Stimulated activated CD4-positive, alpha-beta T cell treated with anti-CD3 and anti-CD28 coated beads, Interleukin-4, amount 100 ng/mL, for 4 hours (primary cell): ENCODE measurements at regions not wholly inside any gene's neighbourhood (a gene's known extent, or its start where the extent isn't known, plus 50 kb on each side); places are given as distances from the start of the nearest gene placed in this dataset.

Experiments used
- DNase-seq, 2 experiments: peaks; one replicate each; pipeline ENCODE4 v3.0.0-alpha.2; 2020

DNA sequence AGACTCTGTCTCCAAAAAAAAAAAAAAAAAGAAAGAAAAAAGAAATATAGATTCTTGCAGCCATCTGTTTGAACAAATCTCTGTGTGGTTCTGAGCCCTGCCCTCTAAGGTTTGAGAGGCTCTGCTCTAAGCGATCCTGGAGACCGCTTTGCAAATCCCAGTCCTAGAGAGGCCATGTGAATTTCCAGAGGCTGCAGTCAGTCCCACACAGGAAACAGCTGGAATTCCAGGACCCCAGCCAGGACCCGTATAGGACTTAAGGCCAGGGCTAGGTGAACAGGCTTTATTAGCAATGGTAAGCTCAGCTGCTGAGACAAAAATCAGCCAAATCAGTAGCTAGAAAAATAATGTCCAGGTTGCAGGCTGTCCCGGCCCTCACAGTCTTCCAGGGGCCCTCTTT, 154.8 kb downstream of the RPS24 start:
- no peak for DNase-seq

DNA sequence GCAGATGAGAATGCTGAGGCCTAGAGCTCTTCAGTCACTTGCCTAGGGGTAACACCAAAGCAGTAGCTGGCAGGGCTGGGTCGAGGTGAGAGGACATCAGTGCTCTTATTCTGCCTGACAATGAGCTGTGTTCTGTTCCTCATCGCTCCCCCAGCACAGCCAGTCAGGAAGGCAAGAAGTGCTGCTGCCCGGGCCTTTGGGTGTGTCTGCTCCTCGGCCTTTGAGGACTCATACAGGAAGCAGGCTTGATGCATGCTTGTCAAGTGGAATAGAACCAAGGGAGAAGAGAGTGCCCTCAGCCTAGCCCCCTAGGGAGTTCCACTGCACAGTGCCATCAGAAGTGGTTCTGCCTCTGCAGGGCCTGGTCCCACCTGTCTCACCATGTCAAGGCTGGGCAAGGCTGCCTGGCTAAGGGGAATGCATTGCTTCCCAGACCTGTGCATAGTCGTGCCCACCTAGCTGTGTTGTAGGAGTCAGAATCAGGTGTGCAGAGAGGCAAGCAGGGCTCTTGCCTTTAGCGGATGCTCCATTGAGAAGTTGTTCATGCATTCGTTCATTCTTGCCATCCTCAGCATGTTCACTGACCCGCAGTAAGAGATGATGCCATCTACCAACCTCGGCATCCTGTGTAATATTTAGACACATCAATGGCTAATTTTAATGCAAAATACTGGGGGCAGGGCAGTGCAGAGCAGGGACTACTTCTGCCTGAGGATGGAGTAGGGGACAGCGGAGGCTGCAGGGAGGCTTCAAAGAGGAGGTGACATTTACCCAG, 156.6 kb downstream of the RPS24 start:
- DNase-seq, result no peak

DNA sequence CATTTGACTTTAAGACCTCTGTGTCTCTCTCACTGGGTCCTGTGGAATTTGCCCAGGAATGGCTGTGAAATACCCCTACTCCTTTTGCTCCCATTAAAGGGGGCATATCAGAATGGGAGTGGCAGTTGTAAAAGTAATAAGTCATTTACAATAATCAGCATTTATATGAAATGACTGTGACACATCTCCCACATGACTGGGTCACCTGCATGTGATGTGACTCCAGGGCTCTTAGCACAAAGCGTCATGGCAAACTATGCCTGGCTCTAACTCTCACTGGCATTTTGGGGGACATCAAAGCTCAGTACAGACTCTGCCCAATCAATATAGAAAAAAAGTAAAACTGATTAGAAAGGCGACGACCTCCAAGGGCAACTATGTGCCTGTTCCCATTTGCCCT, 157.6 kb downstream of the RPS24 start:
- DNase-seq, result no peak

DNA sequence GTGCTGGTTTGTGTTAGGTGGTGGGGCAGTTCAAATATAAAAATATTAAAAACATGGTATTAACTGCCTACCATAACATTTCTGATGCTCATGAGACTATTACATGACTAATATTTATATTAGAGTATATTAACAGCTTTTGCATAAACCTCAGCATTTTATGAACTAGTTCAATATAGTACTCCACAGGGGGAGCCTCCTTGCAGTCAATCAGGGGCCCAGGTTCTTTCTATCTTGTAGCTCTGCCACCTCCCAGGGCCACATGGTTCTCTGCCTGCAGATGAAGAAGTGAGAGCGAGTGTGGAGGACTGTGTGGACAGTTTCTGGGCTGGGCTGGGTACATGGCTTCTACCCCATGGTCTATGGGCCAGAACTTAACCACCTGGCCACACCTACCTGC, 159.5 kb downstream of the RPS24 start:
- DNase-seq, result no peak

DNA sequence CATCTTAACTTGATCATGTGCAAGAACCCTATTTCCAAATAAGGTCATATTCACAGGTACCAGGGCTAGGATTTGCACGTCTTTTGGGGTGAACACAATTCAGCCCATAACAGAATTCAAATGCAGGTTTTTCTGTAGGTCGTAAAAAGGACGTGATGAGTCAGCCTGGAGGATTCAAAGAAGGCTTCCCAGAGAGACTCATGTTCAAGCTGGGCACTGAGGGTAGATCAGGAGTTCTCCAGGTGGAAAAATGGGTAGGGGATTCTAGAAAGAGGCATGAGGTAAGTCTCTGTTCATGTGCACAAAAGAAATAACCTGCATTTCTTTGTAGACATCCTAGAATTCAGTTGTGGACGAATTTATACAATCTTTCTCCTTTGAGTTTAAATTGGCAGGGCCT, 160.4 kb downstream of the RPS24 start:
- DNase-seq, result no peak

DNA sequence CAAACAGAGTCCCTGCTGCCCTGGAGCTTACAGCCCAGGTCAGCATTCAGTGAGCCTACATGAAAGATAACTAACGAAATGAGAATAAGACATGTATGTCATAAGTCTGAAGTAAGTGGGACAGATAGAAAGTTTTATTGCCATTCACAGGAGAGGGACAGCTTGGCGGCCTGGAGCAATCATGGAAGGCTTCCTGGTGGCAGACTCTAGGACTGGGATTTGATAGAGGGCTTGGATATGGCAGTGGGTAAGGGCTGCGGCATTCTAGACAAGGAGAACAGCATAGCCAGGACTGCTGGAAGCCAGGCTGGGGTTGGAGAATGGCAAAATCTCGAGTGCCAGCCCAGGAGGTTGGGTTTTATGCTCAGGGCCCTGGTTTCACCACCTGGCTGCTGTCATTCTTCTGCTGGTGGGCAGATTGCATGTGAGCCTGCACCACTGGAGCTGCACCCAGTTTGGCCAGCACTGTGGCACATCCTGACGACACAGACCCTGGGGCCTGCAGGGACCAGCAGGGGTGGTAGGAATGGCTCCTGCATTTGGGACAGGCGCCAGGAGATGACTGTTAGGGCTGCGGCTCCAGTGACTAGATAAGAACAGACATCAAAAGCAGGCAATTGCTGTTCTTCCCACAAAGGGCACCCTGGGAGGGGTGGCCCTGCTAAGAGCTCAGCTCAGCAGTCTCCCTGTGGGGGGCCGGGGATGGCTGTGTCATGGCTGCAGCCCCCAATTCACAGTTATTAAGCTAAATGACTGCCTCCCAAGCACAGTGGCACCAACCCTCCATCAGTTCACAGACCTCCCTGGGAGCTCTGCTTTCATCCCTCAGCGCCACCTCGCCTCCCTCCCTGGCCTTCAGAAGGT, 161.1 kb downstream of the RPS24 start:
- no peak for DNase-seq

DNA sequence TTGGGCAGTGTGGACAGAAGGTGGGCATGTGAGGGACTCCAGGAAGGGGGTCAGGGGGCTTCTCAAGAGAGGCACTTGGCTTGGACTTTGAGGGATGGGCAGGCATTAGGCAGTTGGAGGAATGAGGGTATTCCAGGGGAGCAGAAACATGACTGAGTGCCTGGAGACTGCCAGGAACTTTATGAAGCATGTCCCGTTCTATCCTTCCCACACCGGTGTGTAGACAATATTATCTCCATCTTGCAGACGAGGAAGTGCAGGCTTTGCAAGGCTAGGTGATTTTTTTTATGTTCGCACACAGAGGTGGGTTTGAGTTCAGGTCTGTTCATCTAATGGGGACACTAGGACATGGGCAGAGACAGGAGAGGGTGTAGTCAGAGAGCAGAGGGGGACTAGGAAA, 162.7 kb downstream of the RPS24 start:
- no peak for DNase-seq

DNA sequence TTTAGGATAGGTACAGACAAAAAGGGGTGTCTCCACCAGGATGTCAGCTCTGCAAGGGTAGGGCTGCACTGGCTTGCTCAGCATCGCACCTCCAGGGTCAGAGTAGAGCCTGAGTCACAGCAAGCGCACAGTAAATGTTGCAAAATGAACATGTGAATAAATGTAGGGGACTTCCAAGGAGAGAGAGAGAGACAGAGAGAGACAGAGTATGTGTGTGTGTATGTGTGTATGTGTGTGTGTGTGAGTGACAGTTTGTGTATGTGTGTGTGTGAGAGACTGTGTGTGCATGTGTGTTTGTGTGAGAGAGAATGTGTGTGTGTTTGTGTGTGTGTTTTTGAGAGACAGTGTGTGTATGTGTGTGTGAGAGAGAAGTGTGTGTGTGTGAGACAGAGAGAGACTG, 163.3 kb downstream of the RPS24 start:
- DNase-seq, result no peak

DNA sequence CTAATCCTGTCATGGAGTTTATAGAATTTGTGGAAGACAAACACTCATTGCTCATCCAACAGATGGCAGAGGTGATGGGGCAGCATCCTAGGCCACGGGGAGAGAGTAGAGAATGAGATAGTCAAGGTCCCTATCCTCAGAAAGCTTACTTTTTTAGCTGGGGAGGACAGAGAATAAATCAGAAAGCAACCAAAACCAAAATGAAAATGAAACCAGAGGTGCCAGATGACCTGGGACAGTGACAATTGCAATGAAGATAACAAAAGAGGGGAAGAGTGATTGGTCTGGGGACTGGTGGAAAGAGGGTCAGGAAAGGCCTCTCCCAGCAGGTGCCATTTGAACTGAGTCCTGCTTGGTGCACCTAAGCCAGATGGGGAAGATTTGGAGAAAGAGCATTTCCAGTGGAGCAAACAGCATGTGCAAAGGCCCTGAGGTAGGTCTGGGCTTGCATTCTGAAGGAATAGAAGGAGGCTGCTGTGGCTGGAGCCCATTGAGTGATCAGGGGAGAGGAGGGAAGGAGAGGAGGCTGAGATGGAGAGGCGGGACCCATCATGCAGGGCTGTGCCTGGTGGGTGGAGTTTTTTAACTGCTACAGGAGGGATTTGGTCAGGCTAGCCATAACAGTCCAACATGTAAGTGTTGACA, 164.1 kb downstream of the RPS24 start:
- no peak for DNase-seq

DNA sequence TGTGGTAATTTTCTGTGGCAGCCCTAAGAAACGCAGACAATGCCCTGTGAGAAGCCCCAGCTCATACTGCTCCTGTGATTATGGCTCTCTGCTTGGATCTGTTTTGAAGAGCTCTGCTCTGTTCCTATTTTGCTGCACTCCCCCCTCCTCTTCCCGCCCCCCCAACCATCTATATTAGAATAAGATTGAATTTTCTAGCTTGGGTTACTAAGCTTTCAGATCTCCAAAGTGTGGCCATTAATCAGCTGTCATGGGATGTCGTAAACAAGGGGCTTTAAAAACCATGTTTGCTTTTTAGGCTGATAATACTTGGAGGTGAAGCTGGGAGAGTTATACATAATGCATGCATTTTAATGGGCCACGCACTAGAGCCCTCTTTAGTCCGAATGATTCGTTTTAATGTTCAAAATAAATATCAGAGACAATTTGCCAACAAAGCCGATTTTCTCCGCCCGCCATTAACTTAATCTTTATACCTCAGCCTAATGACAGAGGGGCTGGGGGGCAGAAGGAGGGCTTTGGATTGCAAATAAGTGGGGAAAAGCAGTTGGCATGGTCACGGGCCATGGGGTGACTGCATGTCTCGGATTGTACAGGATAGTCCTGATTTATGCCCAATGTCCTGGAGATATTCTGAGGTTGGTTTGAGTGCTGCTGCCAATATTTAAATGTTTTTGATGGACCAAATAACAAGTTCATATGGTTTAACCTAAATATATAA, 165.5 kb downstream of the RPS24 start:
- no peak for DNase-seq

DNA sequence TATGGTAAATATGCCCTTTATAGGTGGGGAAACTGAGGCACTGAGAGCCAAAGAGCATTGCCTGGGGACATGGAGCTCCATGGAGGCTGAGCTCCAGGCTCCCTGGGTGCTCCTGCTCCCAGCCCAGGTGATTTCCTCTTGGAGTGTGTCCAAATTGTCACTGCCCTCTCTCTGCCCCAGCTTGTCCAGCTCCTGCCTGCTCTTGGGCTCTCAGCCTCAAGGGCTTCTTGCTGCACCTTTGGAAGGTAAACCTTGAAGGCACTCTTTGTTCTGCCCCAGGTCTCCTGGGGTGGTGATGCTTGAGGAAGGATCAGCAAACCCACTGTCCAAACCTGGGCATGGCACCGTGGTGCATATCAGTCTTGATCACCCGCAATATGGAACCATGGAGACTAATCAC, 166.1 kb downstream of the RPS24 start:
- DNase-seq, result no peak

DNA sequence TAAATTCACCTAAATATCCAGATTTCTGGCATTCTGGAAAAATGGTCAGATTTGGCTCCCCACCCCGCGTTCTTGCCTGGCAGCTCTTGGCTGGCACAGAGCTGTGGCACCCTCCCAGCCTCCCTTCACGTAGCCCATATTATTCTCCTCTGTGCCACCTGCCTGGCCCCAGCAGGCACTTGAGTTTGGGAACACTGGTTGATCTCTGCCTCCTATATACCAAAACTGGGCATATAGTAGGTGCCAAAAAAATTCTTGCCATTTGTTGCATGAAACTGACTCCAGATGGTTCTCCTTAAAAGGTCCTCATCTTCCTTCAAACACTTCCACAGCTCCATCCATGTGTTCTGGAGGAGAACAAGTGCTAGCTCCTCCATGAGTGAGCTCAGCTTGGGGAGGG, 167.0 kb downstream of the RPS24 start:
- no peak for DNase-seq

DNA sequence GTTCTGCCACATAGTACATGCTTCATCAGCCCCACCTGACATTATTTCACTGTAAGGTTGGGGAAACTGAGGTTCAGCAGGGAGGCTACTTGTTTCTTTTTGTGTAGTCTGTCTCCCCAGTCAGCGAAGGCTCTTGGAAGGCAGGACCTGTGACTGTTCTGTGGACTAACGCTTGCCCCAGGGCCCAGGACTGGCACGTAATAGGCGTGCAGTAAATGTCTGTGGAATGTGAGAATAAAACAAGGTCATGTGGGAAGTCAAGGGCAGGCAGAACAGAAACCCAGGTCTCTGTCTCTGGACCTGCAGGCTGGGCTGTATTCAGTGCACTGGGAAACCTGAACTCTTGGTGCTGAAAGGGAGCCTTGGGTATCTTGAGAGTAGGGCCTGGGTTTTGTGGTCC, 168.7 kb downstream of the RPS24 start:
- no peak for DNase-seq

DNA sequence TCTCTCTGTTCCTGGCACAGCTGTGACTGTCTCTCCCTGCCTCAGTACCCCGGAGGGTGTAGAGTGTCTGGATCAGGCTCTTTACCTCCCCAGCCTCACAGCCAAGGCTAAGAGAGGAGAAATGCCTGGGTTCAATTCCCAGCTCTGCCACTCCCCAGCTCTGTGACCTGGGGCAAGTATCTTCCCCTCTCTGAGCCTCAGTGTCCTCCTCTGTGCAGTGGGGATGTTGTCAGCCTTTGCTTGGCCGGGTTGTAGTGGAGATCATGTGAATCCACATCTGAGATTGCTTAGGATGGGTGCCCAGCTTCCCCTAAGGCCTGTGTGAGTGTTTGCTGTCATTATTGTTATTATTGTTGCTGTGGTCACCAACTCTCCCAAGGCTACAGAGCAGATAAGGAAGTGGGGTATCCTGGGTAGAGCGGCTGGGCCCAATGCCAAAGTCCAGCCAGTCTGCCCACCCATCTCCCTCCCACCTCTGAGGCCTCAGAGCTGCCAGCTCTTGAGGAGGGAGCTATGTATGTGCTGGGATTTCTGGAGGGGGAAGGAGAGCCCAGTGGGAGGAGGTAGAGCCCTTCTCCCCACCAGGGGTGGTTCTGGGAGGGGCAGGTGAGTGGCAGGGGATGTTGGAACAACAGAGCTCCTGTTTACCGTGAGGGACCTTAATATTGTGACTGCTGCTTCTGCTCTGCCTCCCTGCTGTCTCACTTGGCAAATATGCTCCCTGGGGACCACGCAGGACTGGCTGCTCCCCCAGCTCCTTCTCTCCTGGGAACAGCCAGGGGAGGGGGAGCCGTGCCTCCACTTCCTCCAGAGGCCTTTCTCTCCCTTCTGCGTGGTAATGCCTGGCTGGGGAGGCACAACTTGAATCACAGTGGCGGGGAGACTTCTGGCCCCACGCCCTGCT, 170.5 kb downstream of the RPS24 start:
- DNase-seq, result no peak

DNA sequence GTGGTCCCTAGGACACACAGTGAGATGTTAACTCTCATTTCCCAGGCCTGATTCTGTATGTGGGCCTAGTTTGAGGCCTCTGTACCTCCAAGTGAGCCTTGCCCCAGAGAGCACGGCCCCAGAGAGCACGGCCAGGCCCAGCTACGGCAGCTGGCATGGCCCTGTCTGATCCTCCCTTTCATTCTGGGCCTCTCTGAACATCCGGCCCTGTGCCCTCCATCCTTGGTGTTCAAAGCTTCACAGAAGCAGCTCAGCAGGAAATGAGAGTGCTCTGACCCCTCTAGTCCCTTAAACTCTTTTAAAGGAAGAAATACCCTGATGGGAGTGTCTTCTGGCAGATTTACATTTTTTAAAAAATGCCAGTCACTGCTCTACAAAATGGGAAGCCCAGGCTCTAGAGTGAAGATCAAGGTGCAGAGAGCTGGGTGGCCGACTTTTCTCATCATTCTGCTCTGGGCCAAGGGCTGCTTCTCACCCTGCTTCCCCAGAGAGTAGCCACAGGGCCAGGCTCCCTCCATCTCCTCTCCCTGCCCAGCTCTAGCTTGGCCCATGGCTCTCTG, 171.9 kb downstream of the RPS24 start:
- no peak for DNase-seq

DNA sequence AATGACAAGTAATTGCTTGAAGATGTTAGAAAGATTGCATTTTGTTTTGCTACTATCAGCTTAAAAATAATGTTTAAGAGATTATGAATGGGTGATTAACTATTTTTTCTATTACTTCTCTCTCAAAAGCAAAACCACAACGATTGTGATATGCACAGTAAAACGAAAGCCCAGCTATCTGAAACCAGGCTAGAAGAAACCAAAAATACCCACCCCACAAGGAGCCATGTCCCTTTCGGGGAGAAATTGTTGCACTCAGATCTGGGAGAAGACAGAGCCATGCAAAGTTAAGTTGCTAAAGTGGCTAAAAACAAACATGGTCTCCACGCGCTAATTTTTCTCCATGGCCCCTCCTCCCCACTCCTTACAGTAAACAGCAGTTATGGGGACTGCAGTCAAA, 173.6 kb downstream of the RPS24 start:
- DNase-seq, result no peak

DNA sequence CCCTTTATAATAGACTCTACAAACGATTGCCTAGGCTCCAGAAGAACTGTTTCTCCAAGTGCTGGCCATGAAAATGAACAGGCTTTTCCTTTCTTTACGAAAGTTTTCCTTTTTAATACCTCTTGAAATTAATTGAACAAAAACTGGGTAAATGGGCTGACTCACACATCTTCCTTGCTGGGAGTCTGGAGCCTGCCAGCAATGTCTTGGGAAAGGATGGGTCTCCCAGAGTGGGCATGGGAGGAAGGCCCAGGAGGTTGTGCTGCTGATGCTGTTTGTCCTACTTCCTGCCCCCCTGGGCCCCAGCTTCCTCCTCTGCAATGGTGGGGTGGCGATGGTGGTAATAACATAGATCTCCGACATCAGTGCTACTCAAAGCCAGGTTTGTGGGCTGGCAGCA, 174.1 kb downstream of the RPS24 start:
- no peak for DNase-seq

DNA sequence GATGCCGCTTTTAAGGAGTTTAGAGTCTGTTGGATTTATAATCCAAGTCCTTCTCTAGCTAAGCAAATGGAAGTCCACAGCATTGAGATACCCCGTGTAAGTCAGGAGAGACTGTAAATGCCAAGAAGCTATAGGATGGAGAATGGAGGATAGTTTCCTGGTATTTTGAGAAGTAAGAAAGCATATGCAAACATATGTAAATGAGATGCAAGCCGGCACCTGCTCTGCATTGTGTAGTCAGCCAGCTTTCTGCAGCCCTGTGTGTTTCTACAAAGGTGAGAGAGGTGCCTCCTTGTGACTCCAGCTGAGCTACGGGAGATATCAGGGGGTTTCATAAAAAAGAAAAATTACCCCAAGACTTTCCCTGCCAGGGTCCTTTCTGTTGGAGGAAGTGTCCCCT, 176.3 kb downstream of the RPS24 start:
- DNase-seq, result no peak

DNA sequence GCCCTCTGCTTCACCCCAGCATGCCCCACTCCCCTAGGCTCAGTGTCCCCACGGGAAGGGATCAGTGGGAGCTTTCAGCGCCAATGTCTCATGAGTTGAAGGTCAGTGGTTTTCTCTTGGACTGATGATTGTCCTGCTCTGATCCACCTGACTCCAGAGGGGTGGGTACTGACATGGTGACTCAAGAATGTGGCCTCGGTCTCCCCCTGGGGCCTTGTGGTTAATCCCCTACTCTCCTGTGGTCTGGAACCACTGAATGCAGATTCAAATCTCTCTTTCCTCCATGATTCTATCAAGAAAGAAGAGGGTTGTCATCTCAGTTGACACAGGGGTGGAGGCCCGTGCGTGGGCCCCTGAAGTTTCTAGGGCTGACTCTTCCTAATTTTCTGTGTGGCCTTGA, 176.9 kb downstream of the RPS24 start:
- DNase-seq, result no peak

DNA sequence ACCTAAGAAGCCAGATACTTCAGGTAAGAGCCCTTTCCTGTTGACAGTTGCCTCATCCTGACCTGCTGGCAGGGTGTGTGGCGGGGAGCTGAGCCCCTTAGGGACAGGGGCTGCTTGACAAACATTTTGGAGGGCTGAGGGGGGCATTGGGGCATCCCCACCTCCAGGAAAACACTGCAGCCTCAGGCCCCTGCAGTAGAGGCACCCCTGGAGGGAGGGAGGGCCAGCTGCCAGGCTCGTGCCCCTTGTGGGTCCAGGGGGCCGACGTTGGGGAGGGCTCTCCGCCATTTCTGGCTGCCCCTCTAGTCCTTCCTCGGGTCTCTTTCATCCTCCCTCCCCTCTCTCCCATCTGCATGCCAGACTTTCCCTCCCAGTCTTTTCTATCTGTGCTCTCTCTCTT, 177.3 kb downstream of the RPS24 start:
- no peak for DNase-seq

DNA sequence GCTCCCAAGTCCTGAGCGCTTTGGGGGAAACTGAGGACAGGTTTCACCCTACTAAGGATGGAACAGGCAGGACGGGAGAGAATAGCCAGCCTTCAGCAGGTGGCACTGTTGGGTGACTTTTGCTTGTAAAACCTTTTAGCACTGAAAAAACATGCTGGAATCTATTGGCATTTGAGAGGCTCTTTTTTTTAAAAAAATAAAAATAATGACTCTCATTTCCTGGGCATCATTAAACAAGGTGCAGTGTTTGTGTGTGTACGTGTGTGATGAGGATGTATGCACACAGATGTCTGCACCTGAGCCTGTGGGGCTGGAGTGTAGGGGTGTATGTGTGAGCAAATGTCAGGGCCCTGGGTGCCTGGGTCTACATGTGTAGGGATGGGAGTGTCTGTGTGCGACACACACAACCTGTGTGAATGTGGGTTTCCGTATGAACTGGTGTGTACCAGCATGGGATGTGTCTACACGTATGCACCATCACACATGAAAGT, 177.9 kb downstream of the RPS24 start:
- no peak for DNase-seq
